WTC11 (cell line): ENCODE measurements at regions not wholly inside any gene's neighbourhood (a gene's known extent, or its start where the extent isn't known, plus 50 kb on each side); places are given as distances from the start of the nearest gene placed in this dataset.

ENCODE experiments used
- ATAC-seq: fragments of 200-7000 bp; cut with Tn5 transposase; 2 replicates; pipeline ENCODE4 v1.10.0; 2021; ENCODE audit warnings: mild to moderate bottlenecking, moderate library complexity
- CTCF ChIA-PET: fragments of 300-600 bp; sonication (Branson Sonifier 250); formaldehyde crosslinking; loops from one replicate; lab custom pipeline; 2021; ENCODE audit warnings: antibody characterized with exemption; lab: Charles Lee
- POLR2A ChIA-PET: fragments of 350-600 bp; sonication (Branson Sonifier 250); formaldehyde crosslinking; loops from one replicate; lab custom pipeline; 2021; ENCODE audit warnings: antibody characterized with exemption; lab: Charles Lee
- DNase-seq: peaks from one replicate; pipeline ENCODE4 v3.0.0; 2021; ENCODE audit warnings: low spot score
- H3K27ac Mint-ChIP-seq: 2 replicates; pipeline ENCODE4 v1.8.0; 2021; ENCODE audit warnings: mixed read lengths
- H3K27me3 Mint-ChIP-seq: 2 replicates; pipeline ENCODE4 v1.8.0; 2021; ENCODE audit warnings: low read depth, mild to moderate bottlenecking, moderate library complexity, mixed read lengths
- H3K36me3 Mint-ChIP-seq: 2 replicates; pipeline ENCODE4 v1.8.0; 2021; ENCODE audit warnings: mixed read lengths
- H3K4me1 Mint-ChIP-seq: 2 replicates; pipeline ENCODE4 v1.8.0; 2022; ENCODE audit warnings: mixed read lengths
- H3K4me3 Mint-ChIP-seq: 2 replicates; pipeline ENCODE4 v1.8.0; 2021; ENCODE audit warnings: mild to moderate bottlenecking, moderate library complexity, mixed read lengths
- H3K9me3 Mint-ChIP-seq: 2 replicates; pipeline ENCODE4 v1.8.0; 2021; ENCODE audit warnings: mixed read lengths
- AR ChIP-seq: fragments of 250-450 bp; sonication (Bioruptor Pico); IDR thresholded peaks from 2 replicates; pipeline ENCODE4 v1.9.0; 2021; ENCODE audit warnings: mild to moderate bottlenecking
- ATF2 ChIP-seq: sonication (generic); formaldehyde crosslinking; IDR thresholded peaks from 2 replicates; pipeline ENCODE4 v1.8.1; 2022; ENCODE audit warnings: low read depth, missing genetic modification reagents, borderline replicate concordance
- ATF3 ChIP-seq: sonication (generic); formaldehyde crosslinking; conservative IDR thresholded peaks from 2 replicates; pipeline ENCODE4 v1.8.1; 2022; ENCODE audit warnings: mild to moderate bottlenecking, missing genetic modification reagents
- CBFB ChIP-seq: sonication (generic); formaldehyde crosslinking; IDR thresholded peaks from 2 replicates; pipeline ENCODE4 v1.8.1; 2022; ENCODE audit warnings: mild to moderate bottlenecking, low read depth, missing genetic modification reagents
- CDX4 ChIP-seq: fragments of 250-450 bp; sonication (Bioruptor Pico); IDR thresholded peaks from 2 replicates; pipeline ENCODE4 v1.9.0; 2021; ENCODE audit warnings: moderate library complexity, mild to moderate bottlenecking, inconsistent platforms, borderline replicate concordance
- E2F4 ChIP-seq: sonication (generic); formaldehyde crosslinking; IDR thresholded peaks from 2 replicates; pipeline ENCODE4 v1.8.1; 2022; ENCODE audit warnings: low read depth, mild to moderate bottlenecking, moderate library complexity, missing genetic modification reagents, borderline replicate concordance
- ERG ChIP-seq: fragments of 250-450 bp; sonication (Bioruptor Pico); IDR thresholded peaks from 2 replicates; pipeline ENCODE4 v1.8.0; 2021; ENCODE audit warnings: mild to moderate bottlenecking
- GTF2I ChIP-seq: fragments of 250-450 bp; sonication (Bioruptor Pico); conservative IDR thresholded peaks from 2 replicates; pipeline ENCODE4 v1.4.0; 2021; ENCODE audit warnings: mild to moderate bottlenecking
- MAX ChIP-seq: sonication (generic); formaldehyde crosslinking; IDR thresholded peaks from 2 replicates; pipeline ENCODE4 v1.8.0; 2022; ENCODE audit warnings: mild to moderate bottlenecking, missing genetic modification reagents
- OVOL2 ChIP-seq: fragments of 250-450 bp; sonication (Bioruptor Pico); IDR thresholded peaks from 2 replicates; pipeline ENCODE4 v1.9.0; 2021; ENCODE audit warnings: mild to moderate bottlenecking, borderline replicate concordance
- PRDM15 ChIP-seq: sonication (generic); formaldehyde crosslinking; IDR thresholded peaks from 2 replicates; pipeline ENCODE4 v1.8.0; 2022; ENCODE audit warnings: missing genetic modification reagents
- PRRX2 ChIP-seq: fragments of 250-450 bp; sonication (Bioruptor Pico); IDR thresholded peaks from 2 replicates; pipeline ENCODE4 v1.8.0; 2021; ENCODE audit warnings: mild to moderate bottlenecking
- RELA ChIP-seq: sonication (generic); formaldehyde crosslinking; IDR thresholded peaks from 2 replicates; pipeline ENCODE4 v1.8.1; 2022; ENCODE audit warnings: missing genetic modification reagents, mild to moderate bottlenecking, borderline replicate concordance
- SMAD4 ChIP-seq: sonication (generic); formaldehyde crosslinking; IDR thresholded peaks from 2 replicates; pipeline ENCODE4 v1.8.0; 2022; ENCODE audit warnings: mild to moderate bottlenecking, missing genetic modification reagents
- SOX15 ChIP-seq: fragments of 250-450 bp; sonication (Bioruptor Pico); IDR thresholded peaks from 2 replicates; pipeline ENCODE4 v1.9.0; 2021; ENCODE audit warnings: mild to moderate bottlenecking
- TP53 ChIP-seq: sonication (generic); formaldehyde crosslinking; IDR thresholded peaks from 2 replicates; pipeline ENCODE4 v1.8.1; 2023; ENCODE audit warnings: mild to moderate bottlenecking, missing genetic modification reagents
- ZBTB21 ChIP-seq: sonication (generic); formaldehyde crosslinking; IDR thresholded peaks from 2 replicates; pipeline ENCODE4 v1.8.1; 2023; ENCODE audit warnings: mild to moderate bottlenecking, missing genetic modification reagents, borderline replicate concordance
- ZBTB43 ChIP-seq: sonication (generic); formaldehyde crosslinking; IDR thresholded peaks from 2 replicates; pipeline ENCODE4 v1.8.1; 2023; ENCODE audit warnings: mild to moderate bottlenecking, missing genetic modification reagents
- ZNF219 ChIP-seq: sonication (generic); formaldehyde crosslinking; IDR thresholded peaks from 2 replicates; pipeline ENCODE4 v1.8.0; 2023; ENCODE audit warnings: missing genetic modification reagents, mild to moderate bottlenecking, borderline replicate concordance
- ZNF416 ChIP-seq: fragments of 250-450 bp; sonication (Bioruptor Pico); IDR thresholded peaks from 2 replicates; pipeline ENCODE4 v1.9.0; 2021; ENCODE audit warnings: mild to moderate bottlenecking, inconsistent platforms
- ZNF512 ChIP-seq: sonication (generic); formaldehyde crosslinking; IDR thresholded peaks from 2 replicates; pipeline ENCODE4 v1.8.1; 2022; ENCODE audit warnings: missing genetic modification reagents, borderline replicate concordance

- no peaks in the 10 kb centered on the region; the same call in 1 of the 2 replicates for H3K27me3 Mint-ChIP-seq
- peaks cover 38% of the 10 kb centered on the region for H3K9me3 Mint-ChIP-seq
- peaks cover 13% of the 10 kb centered on the region for H3K36me3 Mint-ChIP-seq
- POLR2A ChIA-PET: no interaction called here
- H3K4me3 Mint-ChIP-seq: no peak overlapping the region
- H3K27ac Mint-ChIP-seq: no peak overlapping the region
- ATAC-seq (no peak), DNase-seq (no peak)
- TF ChIP-seq ATF3 (CRISPR knock-in tag): no peak
- no peak for TF ChIP-seq RELA (CRISPR knock-in tag)
- TF ChIP-seq SOX15: no peak
- TF ChIP-seq MAX: no peak
- no peak for TF ChIP-seq CBFB (CRISPR knock-in tag)
- TF ChIP-seq GTF2I (CRISPR knock-in tag): no peak
- no peak for TF ChIP-seq ZNF416 (CRISPR knock-in tag)
- TF ChIP-seq ZNF219 (CRISPR knock-in tag): no peak
- TF ChIP-seq OVOL2 (CRISPR knock-in tag): no peak
- TF ChIP-seq ATF2 (CRISPR knock-in tag): no peak
- TF ChIP-seq CDX4 (CRISPR knock-in tag): no peak
- TF ChIP-seq AR (CRISPR knock-in tag): no peak
- no peak for TF ChIP-seq TP53
- CTCF ChIA-PET: no interaction called here
- H3K4me1 Mint-ChIP-seq: peaks cover 10% of the 10 kb centered on the region
Measured at GRCh38 chr1:29460041-29460610, 223.8 kb downstream of the PTPRU start.

- ATAC-seq (no peak), DNase-seq (no peak)
- Mint-ChIP-seq H3K4me3 (no peak overlapping the region), H3K9me3 (peaks cover 32% of the 10 kb centered on the region), H3K36me3 (peaks cover 12% of the 10 kb centered on the region), H3K27me3 (no peaks in the 10 kb centered on the region; the same call in 1 of the 2 replicates), H3K4me1 (peaks cover 10% of the 10 kb centered on the region), H3K27ac (no peak overlapping the region)
- ChIA-PET POLR2A (no interaction called here), CTCF (no interaction called here)
- TF ChIP-seq PRDM15 (CRISPR knock-in tag): no peak
- no peak for TF ChIP-seq SMAD4
- no peak for TF ChIP-seq ZBTB43
- no peak for TF ChIP-seq CBFB (CRISPR knock-in tag)
- no peak for TF ChIP-seq PRRX2 (CRISPR knock-in tag)
- TF ChIP-seq ERG (CRISPR knock-in tag): no peak
- no peak for TF ChIP-seq ZBTB21 (CRISPR knock-in tag)
- TF ChIP-seq ZNF512 (CRISPR knock-in tag): no peak
- TF ChIP-seq E2F4 (CRISPR knock-in tag): no peak
Measured at GRCh38 chr1:29459620-29459945, 223.3 kb downstream of the PTPRU start.
